ENCODE measurements at regions not wholly inside any gene's neighbourhood (a gene's known extent, or its start where the extent isn't known, plus 50 kb on each side); places are given as distances from the start of the nearest gene placed in this dataset.

- Histone ChIP-seq H3K36me3 (ENCODE audit: control insufficient read depth in 3 of 3, insufficient read depth in 3 of 3, low read length in 3 of 3) (no peaks in the 10 kb centered on the region), H3K4me3 (ENCODE audit: low read length in 3 of 3) (no peak overlapping the region), H3K9me3 (ENCODE audit: control insufficient read depth in 3 of 3, low read length in 3 of 3) (no peaks in the 10 kb centered on the region), H3K9ac (ENCODE audit: low read depth in 1 of 3, low read length in 3 of 3) (no peak overlapping the region), H3K27me3 (ENCODE audit: control insufficient read depth in 3 of 3, insufficient read depth in 3 of 3, low read length in 3 of 3) (no peaks in the 10 kb centered on the region), H3K27ac (ENCODE audit: low read depth, low read length) (no peak overlapping the region), H3K4me1 (ENCODE audit: control insufficient read depth in 3 of 3, insufficient read depth in 3 of 3, low read length in 3 of 3) (no peaks in the 10 kb centered on the region)
Observed at GRCh38 chr1:80194221-80194620, 1187.7 kb upstream of the ADGRL4 start.

GRCh38 chr1:80181418-80181817, 1174.9 kb upstream of the ADGRL4 start:
- H3K36me3 ChIP-seq (ENCODE audit: control insufficient read depth in 3 of 3, insufficient read depth in 3 of 3, low read length in 3 of 3): no peaks in the 10 kb centered on the region

GRCh38 chr1:80171631-80172030, 1165.1 kb upstream of the ADGRL4 start:
- no peak overlapping the region for H3K9ac ChIP-seq (ENCODE audit: low read depth in 1 of 3, low read length in 3 of 3)

More at GRCh38 chr1:80181418-80181817, 1174.9 kb upstream of the ADGRL4 start:
- Histone ChIP-seq H3K4me3 (ENCODE audit: low read length in 3 of 3) (no peak overlapping the region), H3K9ac (ENCODE audit: low read depth in 1 of 3, low read length in 3 of 3) (no peak overlapping the region), H3K4me1 (ENCODE audit: control insufficient read depth in 3 of 3, insufficient read depth in 3 of 3, low read length in 3 of 3) (no peaks in the 10 kb centered on the region), H3K9me3 (ENCODE audit: control insufficient read depth in 3 of 3, low read length in 3 of 3) (no peaks in the 10 kb centered on the region), H3K27me3 (ENCODE audit: control insufficient read depth in 3 of 3, insufficient read depth in 3 of 3, low read length in 3 of 3) (no peaks in the 10 kb centered on the region), H3K27ac (ENCODE audit: low read depth, low read length) (no peak overlapping the region)

GRCh38 chr1:80170811-80171485, 1164.4 kb upstream of the ADGRL4 start:
- no peaks in the 10 kb centered on the region for H3K4me1 ChIP-seq (ENCODE audit: control insufficient read depth in 3 of 3, insufficient read depth in 3 of 3, low read length in 3 of 3)

More at GRCh38 chr1:80171631-80172030, 1165.1 kb upstream of the ADGRL4 start:
- Histone ChIP-seq H3K4me1 (ENCODE audit: control insufficient read depth in 3 of 3, insufficient read depth in 3 of 3, low read length in 3 of 3) (no peaks in the 10 kb centered on the region), H3K9me3 (ENCODE audit: control insufficient read depth in 3 of 3, low read length in 3 of 3) (no peaks in the 10 kb centered on the region), H3K4me3 (ENCODE audit: low read length in 3 of 3) (no peak overlapping the region), H3K36me3 (ENCODE audit: control insufficient read depth in 3 of 3, insufficient read depth in 3 of 3, low read length in 3 of 3) (no peaks in the 10 kb centered on the region), H3K27ac (ENCODE audit: low read depth, low read length) (no peak overlapping the region), H3K27me3 (ENCODE audit: control insufficient read depth in 3 of 3, insufficient read depth in 3 of 3, low read length in 3 of 3) (no peaks in the 10 kb centered on the region)

GRCh38 chr1:80164150-80164549, 1157.6 kb upstream of the ADGRL4 start:
- Histone ChIP-seq H3K27ac (ENCODE audit: low read depth, low read length) (no peak overlapping the region), H3K9me3 (ENCODE audit: control insufficient read depth in 3 of 3, low read length in 3 of 3) (no peaks in the 10 kb centered on the region), H3K36me3 (ENCODE audit: control insufficient read depth in 3 of 3, insufficient read depth in 3 of 3, low read length in 3 of 3) (no peaks in the 10 kb centered on the region), H3K4me1 (ENCODE audit: control insufficient read depth in 3 of 3, insufficient read depth in 3 of 3, low read length in 3 of 3) (no peaks in the 10 kb centered on the region), H3K4me3 (ENCODE audit: low read length in 3 of 3) (no peak overlapping the region), H3K9ac (ENCODE audit: low read depth in 1 of 3, low read length in 3 of 3) (no peak overlapping the region), H3K27me3 (ENCODE audit: control insufficient read depth in 3 of 3, insufficient read depth in 3 of 3, low read length in 3 of 3) (no peaks in the 10 kb centered on the region)

More at GRCh38 chr1:80170811-80171485, 1164.4 kb upstream of the ADGRL4 start:
- Histone ChIP-seq H3K27me3 (ENCODE audit: control insufficient read depth in 3 of 3, insufficient read depth in 3 of 3, low read length in 3 of 3) (no peaks in the 10 kb centered on the region), H3K4me3 (ENCODE audit: low read length in 3 of 3) (no peak overlapping the region), H3K9me3 (ENCODE audit: control insufficient read depth in 3 of 3, low read length in 3 of 3) (no peaks in the 10 kb centered on the region), H3K27ac (ENCODE audit: low read depth, low read length) (no peak overlapping the region), H3K36me3 (ENCODE audit: control insufficient read depth in 3 of 3, insufficient read depth in 3 of 3, low read length in 3 of 3) (no peaks in the 10 kb centered on the region), H3K9ac (ENCODE audit: low read depth in 1 of 3, low read length in 3 of 3) (no peak overlapping the region)

GRCh38 chr1:80163686-80164085, 1157.2 kb upstream of the ADGRL4 start:
- no peaks in the 10 kb centered on the region for H3K27me3 ChIP-seq (ENCODE audit: control insufficient read depth in 3 of 3, insufficient read depth in 3 of 3, low read length in 3 of 3)
- no peaks in the 10 kb centered on the region for H3K4me1 ChIP-seq (ENCODE audit: control insufficient read depth in 3 of 3, insufficient read depth in 3 of 3, low read length in 3 of 3)
- no peaks in the 10 kb centered on the region for H3K36me3 ChIP-seq (ENCODE audit: control insufficient read depth in 3 of 3, insufficient read depth in 3 of 3, low read length in 3 of 3)
- no peaks in the 10 kb centered on the region for H3K9me3 ChIP-seq (ENCODE audit: control insufficient read depth in 3 of 3, low read length in 3 of 3)
- no peak overlapping the region for H3K9ac ChIP-seq (ENCODE audit: low read depth in 1 of 3, low read length in 3 of 3)
- H3K4me3 ChIP-seq (ENCODE audit: low read length in 3 of 3): no peak overlapping the region
- no peak overlapping the region for H3K27ac ChIP-seq (ENCODE audit: low read depth, low read length)

- no peaks in the 10 kb centered on the region for H3K9me3 ChIP-seq (ENCODE audit: control insufficient read depth in 3 of 3, low read length in 3 of 3)
- H3K27me3 ChIP-seq (ENCODE audit: control insufficient read depth in 3 of 3, insufficient read depth in 3 of 3, low read length in 3 of 3): no peaks in the 10 kb centered on the region
- H3K4me1 ChIP-seq (ENCODE audit: control insufficient read depth in 3 of 3, insufficient read depth in 3 of 3, low read length in 3 of 3): no peaks in the 10 kb centered on the region
- H3K27ac ChIP-seq (ENCODE audit: low read depth, low read length): no peak overlapping the region
- H3K36me3 ChIP-seq (ENCODE audit: control insufficient read depth in 3 of 3, insufficient read depth in 3 of 3, low read length in 3 of 3): no peaks in the 10 kb centered on the region
- no peak overlapping the region for H3K9ac ChIP-seq (ENCODE audit: low read depth in 1 of 3, low read length in 3 of 3)
- H3K4me3 ChIP-seq (ENCODE audit: low read length in 3 of 3): no peak overlapping the region
Observed at GRCh38 chr1:80158771-80159170, 1152.2 kb upstream of the ADGRL4 start.

GRCh38 chr1:80158266-80158665, 1151.7 kb upstream of the ADGRL4 start:
- H3K36me3 ChIP-seq (ENCODE audit: control insufficient read depth in 3 of 3, insufficient read depth in 3 of 3, low read length in 3 of 3): no peaks in the 10 kb centered on the region
- no peaks in the 10 kb centered on the region for H3K27me3 ChIP-seq (ENCODE audit: control insufficient read depth in 3 of 3, insufficient read depth in 3 of 3, low read length in 3 of 3)
- H3K4me1 ChIP-seq (ENCODE audit: control insufficient read depth in 3 of 3, insufficient read depth in 3 of 3, low read length in 3 of 3): no peaks in the 10 kb centered on the region
- H3K9ac ChIP-seq (ENCODE audit: low read depth in 1 of 3, low read length in 3 of 3): no peak overlapping the region
- H3K4me3 ChIP-seq (ENCODE audit: low read length in 3 of 3): no peak overlapping the region
- H3K9me3 ChIP-seq (ENCODE audit: control insufficient read depth in 3 of 3, low read length in 3 of 3): no peaks in the 10 kb centered on the region
- H3K27ac ChIP-seq (ENCODE audit: low read depth, low read length): no peak overlapping the region

- no peak overlapping the region for H3K9ac ChIP-seq (ENCODE audit: low read depth in 1 of 3, low read length in 3 of 3)
- no peaks in the 10 kb centered on the region for H3K9me3 ChIP-seq (ENCODE audit: control insufficient read depth in 3 of 3, low read length in 3 of 3)
- H3K36me3 ChIP-seq (ENCODE audit: control insufficient read depth in 3 of 3, insufficient read depth in 3 of 3, low read length in 3 of 3): no peaks in the 10 kb centered on the region
- no peak overlapping the region for H3K27ac ChIP-seq (ENCODE audit: low read depth, low read length)
- no peak overlapping the region for H3K4me3 ChIP-seq (ENCODE audit: low read length in 3 of 3)
- no peaks in the 10 kb centered on the region for H3K4me1 ChIP-seq (ENCODE audit: control insufficient read depth in 3 of 3, insufficient read depth in 3 of 3, low read length in 3 of 3)
- H3K27me3 ChIP-seq (ENCODE audit: control insufficient read depth in 3 of 3, insufficient read depth in 3 of 3, low read length in 3 of 3): no peaks in the 10 kb centered on the region
Observed at GRCh38 chr1:80155371-80155770, 1148.8 kb upstream of the ADGRL4 start.

GRCh38 chr1:80154176-80154575, 1147.6 kb upstream of the ADGRL4 start:
- no peaks in the 10 kb centered on the region for H3K36me3 ChIP-seq (ENCODE audit: control insufficient read depth in 3 of 3, insufficient read depth in 3 of 3, low read length in 3 of 3)
- no peaks in the 10 kb centered on the region for H3K4me1 ChIP-seq (ENCODE audit: control insufficient read depth in 3 of 3, insufficient read depth in 3 of 3, low read length in 3 of 3)
- no peak overlapping the region for H3K27ac ChIP-seq (ENCODE audit: low read depth, low read length)
- H3K4me3 ChIP-seq (ENCODE audit: low read length in 3 of 3): no peak overlapping the region
- H3K9me3 ChIP-seq (ENCODE audit: control insufficient read depth in 3 of 3, low read length in 3 of 3): no peaks in the 10 kb centered on the region
- no peaks in the 10 kb centered on the region for H3K27me3 ChIP-seq (ENCODE audit: control insufficient read depth in 3 of 3, insufficient read depth in 3 of 3, low read length in 3 of 3)
- H3K9ac ChIP-seq (ENCODE audit: low read depth in 1 of 3, low read length in 3 of 3): no peak overlapping the region
